ENCODE measurements at regions not wholly inside any gene's neighbourhood (a gene's known extent, or its start where the extent isn't known, plus 50 kb on each side); places are given as distances from the start of the nearest gene placed in this dataset.

DNA sequence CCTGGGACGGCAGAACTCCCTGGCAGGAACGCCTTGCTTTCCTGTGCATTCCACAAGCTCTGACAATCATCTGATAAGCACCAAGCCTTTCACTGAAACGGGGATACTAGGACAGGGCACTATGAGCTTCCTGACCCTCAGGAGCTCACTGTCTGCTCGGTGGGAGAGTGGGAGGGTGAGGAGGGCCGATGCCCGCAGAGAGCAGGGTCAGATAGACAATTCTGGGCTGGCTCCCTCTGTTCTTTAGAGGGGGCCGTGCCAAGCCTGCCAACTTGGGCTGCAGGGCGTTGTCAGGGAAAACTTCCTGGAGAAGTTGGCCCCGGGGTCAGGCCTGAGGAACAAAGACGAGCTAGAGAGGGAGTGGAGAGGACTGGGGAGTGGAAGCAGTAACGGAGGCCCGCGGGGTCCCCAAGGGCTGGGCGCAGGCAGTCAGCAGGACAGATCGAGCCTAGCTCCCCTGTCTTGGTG is 82.0 kb downstream of the CTAGE1 start:
- H3K9ac ChIP-seq (ENCODE audit: low read length) = no peak overlapping the region
- H3K27me3 ChIP-seq (ENCODE audit: insufficient read depth, low read length) = no peaks in the 10 kb centered on the region
- no peaks in the 10 kb centered on the region for H3K9me3 ChIP-seq (ENCODE audit: low read length)
- no peak overlapping the region for H3K4me2 ChIP-seq (ENCODE audit: low read length)
- no peak overlapping the region for H2AFZ ChIP-seq (ENCODE audit: low read length)
- H4K20me1 ChIP-seq (ENCODE audit: insufficient read depth, low read length) = no peaks in the 10 kb centered on the region
- no peaks in the 10 kb centered on the region for H3K4me1 ChIP-seq (ENCODE audit: insufficient read depth, low read length, severe bottlenecking)
- no peak overlapping the region for H3K27ac ChIP-seq (ENCODE audit: low read depth, low read length, poor library complexity, severe bottlenecking)
- no peaks in the 10 kb centered on the region for H3K9me2 ChIP-seq (ENCODE audit: low read depth, low read length)
- no peaks in the 10 kb centered on the region for H3F3A ChIP-seq (ENCODE audit: insufficient read depth, low read length)
- no peaks in the 10 kb centered on the region for H3K79me2 ChIP-seq (ENCODE audit: insufficient read depth, low read length)
- no peaks in the 10 kb centered on the region for H3K36me3 ChIP-seq (ENCODE audit: insufficient read depth, low read length)
- no peak overlapping the region for H3K4me3 ChIP-seq (ENCODE audit: low read depth, low read length, poor library complexity, severe bottlenecking)
- no peak for TF ChIP-seq EZH2 (IDR thresholded peaks at IDR 0.05; ENCODE audit: borderline replicate concordance, low read length)
- TF ChIP-seq, protein P1, sequence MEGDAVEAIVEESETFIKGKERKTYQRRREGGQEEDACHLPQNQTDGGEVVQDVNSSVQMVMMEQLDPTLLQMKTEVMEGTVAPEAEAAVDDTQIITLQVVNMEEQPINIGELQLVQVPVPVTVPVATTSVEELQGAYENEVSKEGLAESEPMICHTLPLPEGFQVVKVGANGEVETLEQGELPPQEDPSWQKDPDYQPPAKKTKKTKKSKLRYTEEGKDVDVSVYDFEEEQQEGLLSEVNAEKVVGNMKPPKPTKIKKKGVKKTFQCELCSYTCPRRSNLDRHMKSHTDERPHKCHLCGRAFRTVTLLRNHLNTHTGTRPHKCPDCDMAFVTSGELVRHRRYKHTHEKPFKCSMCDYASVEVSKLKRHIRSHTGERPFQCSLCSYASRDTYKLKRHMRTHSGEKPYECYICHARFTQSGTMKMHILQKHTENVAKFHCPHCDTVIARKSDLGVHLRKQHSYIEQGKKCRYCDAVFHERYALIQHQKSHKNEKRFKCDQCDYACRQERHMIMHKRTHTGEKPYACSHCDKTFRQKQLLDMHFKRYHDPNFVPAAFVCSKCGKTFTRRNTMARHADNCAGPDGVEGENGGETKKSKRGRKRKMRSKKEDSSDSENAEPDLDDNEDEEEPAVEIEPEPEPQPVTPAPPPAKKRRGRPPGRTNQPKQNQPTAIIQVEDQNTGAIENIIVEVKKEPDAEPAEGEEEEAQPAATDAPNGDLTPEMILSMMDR (IDR thresholded peaks at IDR 0.05; ENCODE audit: low read length) = no peak

DNA sequence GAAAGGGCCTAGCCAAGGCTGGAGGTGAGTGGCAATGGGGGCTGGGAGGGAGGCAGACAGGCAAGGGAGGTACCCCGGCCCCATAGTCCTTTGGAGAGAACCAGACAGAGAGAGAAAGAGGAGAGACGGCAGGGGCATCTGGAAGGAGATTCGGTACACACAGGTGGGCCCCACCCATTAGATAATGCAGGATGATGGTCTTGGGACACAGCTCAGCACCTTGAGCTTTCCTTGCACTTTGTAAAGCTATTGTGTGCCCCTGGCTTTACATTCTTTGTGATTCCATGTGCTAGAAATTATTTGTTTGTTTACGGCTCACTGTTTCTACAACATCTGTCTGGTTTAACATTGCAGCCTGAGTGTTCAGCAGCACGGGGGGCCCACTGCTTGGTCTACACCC is 83.1 kb downstream of the CTAGE1 start:
- Histone ChIP-seq H3F3A (ENCODE audit: insufficient read depth, low read length) (no peaks in the 10 kb centered on the region), H3K9me3 (ENCODE audit: low read length) (no peaks in the 10 kb centered on the region), H3K79me2 (ENCODE audit: insufficient read depth, low read length) (no peaks in the 10 kb centered on the region), H3K27me3 (ENCODE audit: insufficient read depth, low read length) (no peaks in the 10 kb centered on the region), H4K20me1 (ENCODE audit: insufficient read depth, low read length) (no peaks in the 10 kb centered on the region), H3K27ac (ENCODE audit: low read depth, low read length, poor library complexity, severe bottlenecking) (no peak overlapping the region), H3K9ac (ENCODE audit: low read length) (no peak overlapping the region), H3K36me3 (ENCODE audit: insufficient read depth, low read length) (no peaks in the 10 kb centered on the region), H3K4me2 (ENCODE audit: low read length) (no peak overlapping the region), H3K4me1 (ENCODE audit: insufficient read depth, low read length, severe bottlenecking) (no peaks in the 10 kb centered on the region), H3K9me2 (ENCODE audit: low read depth, low read length) (no peaks in the 10 kb centered on the region), H2AFZ (ENCODE audit: low read length) (no peak overlapping the region), H3K4me3 (ENCODE audit: low read depth, low read length, poor library complexity, severe bottlenecking) (no peak overlapping the region)
- TF ChIP-seq, protein P1 (IDR thresholded peaks at IDR 0.05; ENCODE audit: low read length) = no peak
- TF ChIP-seq EZH2 (IDR thresholded peaks at IDR 0.05; ENCODE audit: borderline replicate concordance, low read length) = no peak

DNA sequence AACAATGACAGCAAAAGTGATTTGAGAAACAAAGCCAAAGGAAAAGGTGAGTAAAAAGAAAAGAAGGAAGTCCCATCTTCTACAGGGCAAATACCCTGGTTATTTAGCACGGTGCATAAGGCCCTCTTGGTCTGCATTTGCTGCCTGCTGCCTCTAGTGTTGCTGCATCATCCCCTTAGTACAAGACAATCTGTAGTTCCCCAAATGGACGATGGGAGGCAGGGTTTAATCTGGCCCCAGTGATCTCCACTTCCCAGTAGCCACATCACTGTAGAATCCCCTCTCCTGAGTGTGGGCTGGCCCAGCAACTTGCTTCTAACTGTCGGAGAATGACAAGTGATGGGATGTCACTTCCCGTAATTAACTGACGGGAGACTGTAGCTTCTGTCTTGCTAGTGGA is 85.1 kb downstream of the CTAGE1 start:
- Histone ChIP-seq H3K9me2 (ENCODE audit: low read depth, low read length) (no peaks in the 10 kb centered on the region), H2AFZ (ENCODE audit: low read length) (no peak overlapping the region), H3K9ac (ENCODE audit: low read length) (no peak overlapping the region), H3K36me3 (ENCODE audit: insufficient read depth, low read length) (no peaks in the 10 kb centered on the region), H3K4me2 (ENCODE audit: low read length) (no peak overlapping the region), H3K4me1 (ENCODE audit: insufficient read depth, low read length, severe bottlenecking) (no peaks in the 10 kb centered on the region), H3K27me3 (ENCODE audit: insufficient read depth, low read length) (no peaks in the 10 kb centered on the region), H3K79me2 (ENCODE audit: insufficient read depth, low read length) (no peaks in the 10 kb centered on the region), H3K4me3 (ENCODE audit: low read depth, low read length, poor library complexity, severe bottlenecking) (no peak overlapping the region), H3K27ac (ENCODE audit: low read depth, low read length, poor library complexity, severe bottlenecking) (no peak overlapping the region), H3F3A (ENCODE audit: insufficient read depth, low read length) (no peaks in the 10 kb centered on the region), H3K9me3 (ENCODE audit: low read length) (no peaks in the 10 kb centered on the region), H4K20me1 (ENCODE audit: insufficient read depth, low read length) (no peaks in the 10 kb centered on the region)
- no peak for TF ChIP-seq EZH2 (IDR thresholded peaks at IDR 0.05; ENCODE audit: borderline replicate concordance, low read length)
- TF ChIP-seq, protein P1 (IDR thresholded peaks at IDR 0.05; ENCODE audit: low read length) = peak; percentile 41; the same call in 1 of the 2 replicates

All from OCI-LY1 (cell line).